UCSD-AML1 (cell line): ENCODE measurements at regions not wholly inside any gene's neighbourhood (a gene's known extent, or its start where the extent isn't known, plus 50 kb on each side); places are given as distances from the start of the nearest gene placed in this dataset.
"Not testable (repeated sequence)": the region's sequence is repeated elsewhere in the genome, so short reads cannot be mapped to it uniquely, and the experiment has no call there.

Source experiments
- DNase-seq: peaks from one replicate; lab custom pipeline; 2025; ENCODE audit not compliant: unreplicated experiment; lab: John Stamatoyannopoulos, UW

DNA sequence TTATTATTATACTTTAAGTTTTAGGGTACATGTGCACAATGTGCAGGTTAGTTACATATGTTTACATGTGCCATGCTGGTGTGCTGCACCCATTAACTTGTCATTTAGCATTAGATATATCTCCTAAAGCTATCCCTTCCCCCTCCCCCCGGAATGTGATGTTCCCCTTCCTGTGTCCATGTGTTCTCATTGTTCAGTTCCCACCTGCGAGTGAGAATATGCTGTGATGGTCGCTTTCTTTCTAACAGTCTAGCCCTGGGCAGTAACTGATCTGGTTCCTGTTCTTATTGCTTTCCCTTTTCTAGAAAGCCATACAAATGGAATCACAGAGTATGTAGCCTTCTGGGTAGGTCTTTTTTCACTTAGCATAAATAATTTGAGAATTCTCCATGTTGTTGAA lies 311.1 kb upstream of the CNTNAP2 start:
- DNase-seq: not testable (repeated sequence)

DNA sequence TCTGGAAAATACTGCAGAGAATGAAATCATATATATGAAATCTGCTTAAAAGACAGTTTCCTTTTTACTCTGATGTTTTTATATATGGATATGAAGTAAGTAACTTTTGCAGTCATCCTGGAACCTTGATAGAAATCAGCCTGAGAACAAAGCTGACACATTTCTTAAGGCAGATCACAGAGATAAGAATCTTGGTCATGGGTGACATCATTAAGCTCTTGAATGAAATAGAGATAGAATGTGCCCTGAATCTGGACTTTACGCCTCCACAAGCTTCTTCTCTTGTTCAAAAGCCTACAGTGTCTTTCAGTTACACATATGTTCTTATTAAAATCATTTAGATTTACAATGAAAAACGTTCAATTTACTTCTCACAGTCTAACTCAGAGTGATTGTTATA lies 319.1 kb upstream of the CNTNAP2 start:
- DNase-seq: no peak

DNA sequence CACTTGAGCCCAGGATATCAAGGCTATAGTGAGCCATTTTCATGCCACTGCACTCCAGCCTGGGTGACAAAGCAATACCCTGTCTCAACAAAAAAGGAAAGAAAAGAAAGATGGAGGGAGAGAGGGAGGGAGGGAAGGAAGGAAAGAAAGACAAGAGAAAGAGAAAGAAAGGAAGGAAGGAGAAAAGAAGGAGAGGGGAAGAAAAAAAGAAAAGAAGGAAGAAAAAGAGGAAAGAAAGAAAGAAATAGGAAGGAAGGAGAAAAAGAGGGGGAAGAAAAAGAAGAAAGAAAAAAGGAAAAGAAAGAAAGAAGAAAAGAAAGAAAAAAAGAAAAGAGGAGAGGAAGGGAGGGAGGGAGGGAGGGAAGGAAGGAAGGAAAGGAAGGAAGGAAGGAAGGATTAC lies 321.5 kb upstream of the CNTNAP2 start:
- no peak for DNase-seq

DNA sequence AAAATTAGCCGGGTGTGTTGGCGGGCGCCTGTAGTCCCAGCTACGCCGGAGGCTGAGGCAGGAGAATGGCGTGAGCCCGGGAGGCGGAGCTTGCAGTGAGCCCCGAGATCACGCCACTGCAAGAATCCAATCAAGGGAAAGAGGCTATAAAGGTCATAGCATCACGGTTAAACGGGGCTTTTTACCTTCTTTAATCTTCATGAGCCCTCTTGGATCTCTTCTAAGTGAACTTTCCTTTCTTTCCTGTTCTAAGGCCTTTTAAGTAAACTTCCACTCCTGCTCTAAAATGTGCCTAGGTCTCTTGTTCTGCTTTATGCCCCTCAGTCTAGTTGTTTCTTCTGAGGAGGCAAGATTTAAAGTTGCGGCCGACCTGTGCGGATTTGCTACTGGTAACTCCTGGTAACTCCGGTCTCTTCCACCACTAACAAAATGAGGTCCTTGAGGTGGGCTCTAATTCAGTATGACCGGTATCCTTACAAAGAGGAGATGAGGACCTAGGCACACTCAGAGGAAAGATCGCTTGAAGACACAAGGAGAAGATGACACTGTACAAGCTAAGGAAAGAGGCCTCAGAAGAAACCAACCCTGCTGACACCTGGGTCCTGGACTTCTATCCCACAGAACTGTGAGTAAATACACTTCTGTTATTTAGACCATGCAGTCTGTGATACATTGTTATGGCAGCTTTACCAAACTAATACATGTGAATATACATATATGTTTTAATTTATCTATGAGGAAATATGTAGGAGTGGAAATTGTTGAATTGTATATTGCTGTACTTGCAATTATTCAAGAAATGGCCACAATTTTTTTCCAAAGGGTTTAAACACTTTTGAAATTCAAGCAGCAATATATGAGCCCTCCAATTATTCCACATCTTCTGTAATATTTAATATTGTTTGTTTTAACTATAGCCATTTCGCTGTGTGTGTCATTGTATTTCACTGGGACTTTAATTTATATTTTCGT lies 331.5 kb upstream of the CNTNAP2 start:
- no peak for DNase-seq

DNA sequence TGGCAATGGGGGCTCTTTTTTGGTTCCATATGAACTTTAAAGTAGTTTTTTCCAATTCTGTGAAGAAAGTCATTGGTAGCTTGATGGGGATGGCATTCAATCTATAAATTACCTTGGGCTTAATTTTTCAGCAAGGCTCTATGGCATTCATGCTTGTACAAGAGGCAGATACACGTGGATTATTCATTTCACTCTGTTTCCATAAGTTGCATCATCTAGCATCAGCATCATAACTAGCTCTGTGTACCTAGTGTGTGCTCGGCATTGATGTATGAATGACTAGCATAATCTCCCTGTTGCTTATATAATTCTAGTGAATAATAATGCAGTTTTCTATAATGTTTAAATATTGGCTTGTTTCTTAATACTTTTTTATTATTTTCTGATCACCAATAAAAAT lies 335.2 kb upstream of the CNTNAP2 start:
- DNase-seq: not testable (repeated sequence)

DNA sequence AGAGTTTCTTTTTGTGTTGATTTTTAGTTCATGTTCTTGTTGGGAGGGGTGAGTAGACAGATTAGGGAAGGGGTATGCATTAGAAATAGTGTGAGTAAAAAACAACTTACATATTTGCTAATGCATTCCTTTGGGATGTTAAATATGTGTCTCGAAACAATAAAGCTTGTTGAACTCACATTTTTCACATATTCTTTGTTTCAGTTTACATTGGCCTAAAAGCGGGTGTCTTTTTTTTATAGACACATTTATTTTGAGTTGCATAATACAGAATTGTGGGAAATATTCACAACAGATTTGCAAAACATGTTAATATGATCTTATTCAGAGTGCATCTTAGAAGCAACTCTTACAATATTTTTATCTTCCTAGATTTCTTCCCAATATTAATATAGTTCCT lies 337.5 kb upstream of the CNTNAP2 start:
- no peak for DNase-seq

DNA sequence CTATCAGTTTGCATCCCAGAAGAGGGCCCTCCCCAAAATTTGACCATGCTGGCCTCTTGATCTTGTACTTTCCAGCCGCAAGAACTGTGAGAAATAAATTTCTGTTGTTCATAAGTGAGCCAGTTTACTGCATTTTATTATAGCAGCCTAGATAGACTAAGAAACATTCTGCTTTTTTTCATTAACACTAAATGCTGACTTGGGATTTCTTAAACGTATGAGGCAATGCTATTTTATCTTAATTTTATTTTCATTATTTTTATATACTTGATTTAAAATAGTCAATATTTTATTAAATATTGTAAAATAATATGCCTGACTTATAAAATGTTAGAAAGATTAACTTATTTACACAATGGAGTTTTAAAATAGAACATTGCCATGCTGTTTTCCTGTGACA lies 341.8 kb upstream of the CNTNAP2 start:
- DNase-seq: no peak

DNA sequence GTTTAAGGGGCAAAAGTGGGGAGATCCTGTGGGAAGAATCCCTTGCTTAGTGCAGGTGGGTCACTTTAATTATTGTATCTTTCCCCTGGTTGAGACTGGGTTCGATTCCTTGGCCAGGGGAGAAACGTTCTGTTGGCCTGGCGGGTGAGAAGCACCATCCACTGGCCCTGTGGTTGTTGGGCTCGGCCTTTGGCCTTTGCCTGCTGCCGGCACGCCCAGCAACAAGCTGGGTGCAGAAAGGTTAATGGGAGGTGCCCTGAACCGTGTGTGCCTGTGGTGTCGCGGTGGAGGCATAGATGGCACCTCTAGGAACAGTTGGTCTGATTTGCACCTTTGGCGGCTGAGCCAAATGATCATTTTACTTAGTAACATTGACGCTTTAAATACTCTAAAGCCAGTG lies 363.6 kb upstream of the CNTNAP2 start:
- DNase-seq: no peak

DNA sequence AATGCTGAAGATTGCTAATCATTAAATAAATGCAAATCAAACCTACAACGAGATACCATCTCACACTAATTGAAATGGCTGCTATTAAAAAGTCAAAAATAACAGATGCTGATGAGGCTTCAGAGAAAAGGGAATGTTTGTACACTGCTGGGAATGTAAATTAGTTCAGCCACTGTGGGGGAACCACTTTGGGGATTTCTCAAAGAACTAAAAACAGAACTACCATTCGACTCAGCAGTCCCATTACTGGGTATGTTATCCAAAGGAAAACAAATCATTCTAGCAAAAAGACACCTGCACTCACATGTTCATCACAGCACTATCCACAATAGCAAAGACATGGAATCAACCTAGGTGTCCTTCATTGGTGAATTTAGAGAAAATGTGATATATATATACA lies 379.0 kb upstream of the CNTNAP2 start:
- no peak for DNase-seq

DNA sequence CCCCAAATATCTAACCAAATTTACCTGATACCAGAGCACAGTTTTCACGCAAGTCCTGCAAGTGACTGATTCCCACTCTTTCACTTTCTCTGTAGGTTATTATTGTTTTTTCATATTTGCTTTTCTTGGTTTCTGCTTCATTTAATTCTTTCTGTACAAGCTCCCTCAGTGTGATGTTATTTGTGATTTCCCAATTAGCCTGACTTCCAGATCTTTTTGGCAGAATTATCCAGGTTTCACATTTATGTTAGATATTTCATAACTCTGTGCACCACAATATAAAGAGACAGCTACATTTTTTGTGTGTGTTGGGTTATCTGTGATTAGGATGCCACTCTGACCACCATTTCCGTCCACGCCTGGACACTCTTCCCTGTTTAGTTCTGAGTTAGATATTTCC lies 381.5 kb upstream of the CNTNAP2 start:
- no peak for DNase-seq

DNA sequence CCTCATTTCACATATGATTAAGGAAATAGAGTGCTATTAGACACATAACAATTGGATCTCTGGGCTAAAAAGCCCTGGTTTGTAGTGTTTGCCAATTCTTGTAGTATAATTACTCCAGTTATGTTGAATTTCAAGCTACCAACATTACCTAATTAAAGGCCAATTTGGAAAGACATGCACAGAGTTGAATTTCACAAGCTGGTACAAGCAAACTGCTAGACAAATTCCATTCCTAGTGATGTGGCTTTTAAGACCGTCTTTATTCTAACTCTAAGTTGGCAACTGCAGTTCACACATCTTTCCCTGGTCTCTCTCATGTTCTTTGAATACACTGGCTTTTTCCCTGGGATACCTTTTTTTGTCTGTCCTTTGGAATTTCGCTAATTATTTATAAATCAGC lies 384.1 kb upstream of the CNTNAP2 start:
- DNase-seq: no peak

DNA sequence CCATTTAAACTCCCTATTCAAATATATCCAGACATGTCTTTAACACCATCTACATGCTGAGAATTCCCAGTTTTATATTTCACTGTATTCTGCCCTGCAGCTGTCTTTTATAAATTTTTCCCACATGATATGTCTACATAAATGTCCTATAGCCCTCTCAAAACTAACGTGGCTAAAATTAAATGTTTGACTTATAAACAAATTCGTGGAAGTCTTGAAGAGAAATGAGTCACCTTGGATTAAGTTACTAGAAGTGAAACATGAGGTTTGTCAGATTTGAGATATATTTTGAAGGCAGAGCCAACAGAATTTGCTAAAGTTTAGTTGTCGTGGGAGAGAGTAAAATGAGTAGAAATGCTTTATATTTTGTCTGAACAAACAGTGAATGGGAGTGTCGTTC lies 386.9 kb upstream of the CNTNAP2 start:
- DNase-seq: no peak

DNA sequence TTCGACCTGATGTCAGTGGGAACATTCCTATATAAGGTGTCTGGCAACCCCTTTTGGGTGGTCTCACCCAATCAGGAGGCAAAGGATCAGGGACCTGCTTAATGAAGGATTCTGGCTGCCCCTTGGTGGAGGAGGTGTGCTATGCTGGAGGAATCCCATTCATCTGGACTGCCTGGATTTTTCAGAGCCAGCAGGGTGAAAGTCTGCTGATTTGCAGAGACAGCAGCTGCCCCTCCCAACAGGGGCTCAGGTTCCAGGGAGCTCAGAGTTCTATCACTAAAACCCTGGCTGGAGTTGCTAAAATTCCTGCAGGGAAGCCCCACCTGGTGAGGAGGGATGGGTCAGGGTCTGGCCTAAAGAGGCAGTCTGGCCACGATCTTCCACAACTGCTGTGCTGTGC lies 398.5 kb upstream of the CNTNAP2 start:
- DNase-seq: no peak

DNA sequence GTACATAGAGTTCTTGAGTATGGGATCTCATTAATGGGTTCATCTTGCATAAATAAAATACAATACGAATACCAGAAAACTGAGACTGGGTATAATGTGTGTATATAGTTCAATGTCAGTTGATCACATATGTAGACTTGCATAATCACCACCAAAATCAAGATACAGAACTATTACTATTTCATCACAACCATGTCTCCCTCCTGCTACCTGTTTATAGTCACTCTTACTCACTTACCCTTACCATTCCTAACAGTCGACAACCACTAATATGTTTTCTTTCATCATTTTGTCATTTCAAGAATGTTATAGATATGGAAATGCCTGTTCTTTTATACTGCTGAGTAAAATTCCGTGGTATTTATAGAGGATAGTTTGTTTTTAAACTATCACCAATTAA lies 416.1 kb upstream of the CNTNAP2 start:
- DNase-seq: no peak

DNA sequence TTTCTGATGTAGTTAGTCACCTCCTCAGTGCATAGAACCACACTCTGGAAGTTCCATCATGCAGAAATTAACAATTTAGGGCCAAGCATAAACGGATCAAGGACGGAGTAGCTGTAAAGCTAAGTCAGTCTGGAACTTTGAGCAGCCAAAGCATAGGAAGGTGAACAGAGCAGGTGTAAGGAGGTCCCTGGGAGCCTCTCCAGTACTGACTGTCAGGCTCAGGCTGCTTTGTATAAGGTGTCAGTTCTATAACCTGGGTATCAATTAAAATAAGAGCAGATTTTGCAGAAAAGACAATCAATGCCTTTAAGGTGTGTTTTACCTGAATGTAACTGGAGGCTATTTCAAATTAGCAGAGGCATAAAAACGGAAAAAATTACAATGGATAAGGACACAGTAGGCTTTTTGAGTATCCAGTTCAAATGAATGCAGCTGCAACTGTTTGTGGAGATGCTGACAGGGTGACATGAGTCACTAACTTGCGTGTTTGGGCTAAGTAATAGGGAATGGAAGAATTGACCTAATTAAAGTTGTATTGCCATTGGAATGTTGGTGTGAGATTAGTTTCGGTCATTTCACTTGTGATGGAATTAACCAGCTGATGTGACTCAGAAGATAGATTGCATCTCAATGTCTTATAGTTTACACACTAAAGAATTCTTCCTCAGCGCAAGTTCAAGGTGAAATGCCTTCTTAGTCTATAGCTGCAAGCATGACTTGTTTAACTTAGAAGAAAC lies 417.9 kb upstream of the CNTNAP2 start:
- no peak for DNase-seq

DNA sequence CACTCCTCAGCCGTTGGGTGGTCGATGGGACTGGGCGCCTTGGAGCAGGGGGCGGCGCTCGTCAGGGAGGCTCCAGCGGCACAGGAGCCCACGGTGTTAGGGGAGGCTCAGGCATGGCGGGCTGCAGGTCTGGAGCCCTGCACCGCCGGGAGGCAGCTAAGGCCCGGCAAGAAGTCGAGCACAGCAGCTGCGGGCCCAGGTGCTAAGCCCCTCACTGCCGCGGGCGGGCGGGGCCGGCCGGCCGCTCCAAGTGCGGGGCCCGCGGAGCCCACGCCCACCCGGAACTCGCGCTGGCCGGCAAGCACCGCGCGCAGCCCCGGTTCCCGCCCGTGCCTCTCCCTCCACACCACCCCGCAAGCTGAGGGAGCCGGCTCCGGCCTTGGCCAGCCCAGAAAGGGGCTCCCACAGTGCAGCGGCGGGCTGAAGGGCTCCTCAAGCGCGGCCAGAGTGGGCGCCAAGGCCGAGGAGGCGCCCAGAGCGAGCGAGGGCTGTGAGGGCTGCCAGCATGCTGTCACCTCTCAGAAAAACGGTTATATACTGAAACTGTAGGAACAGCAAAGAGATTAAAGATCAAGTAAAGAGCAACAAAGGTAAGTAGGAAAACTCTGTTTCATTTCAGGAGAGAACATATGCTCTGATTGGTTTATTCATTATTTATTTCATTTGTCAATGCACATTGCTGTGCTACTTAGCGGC lies 419.0 kb upstream of the CNTNAP2 start:
- DNase-seq: not testable (repeated sequence)

DNA sequence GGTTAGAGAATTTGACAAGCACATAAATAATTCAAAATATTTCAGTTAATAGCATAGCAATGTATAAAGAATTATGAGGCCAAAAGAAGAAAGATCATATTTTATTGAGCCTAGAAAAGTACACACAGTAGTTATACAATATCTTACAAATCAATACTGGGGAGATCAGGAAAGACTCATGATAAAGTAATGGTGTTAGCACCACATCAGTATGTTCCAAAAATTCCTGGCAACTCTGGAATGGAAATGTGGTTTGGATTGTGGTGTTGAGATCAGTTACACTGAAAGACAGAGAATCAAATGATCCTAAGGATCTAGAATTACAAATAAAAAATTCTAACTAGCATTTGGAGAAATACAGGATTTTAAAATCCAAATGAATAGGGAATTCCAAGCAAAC lies 420.5 kb upstream of the CNTNAP2 start:
- DNase-seq: no peak

DNA sequence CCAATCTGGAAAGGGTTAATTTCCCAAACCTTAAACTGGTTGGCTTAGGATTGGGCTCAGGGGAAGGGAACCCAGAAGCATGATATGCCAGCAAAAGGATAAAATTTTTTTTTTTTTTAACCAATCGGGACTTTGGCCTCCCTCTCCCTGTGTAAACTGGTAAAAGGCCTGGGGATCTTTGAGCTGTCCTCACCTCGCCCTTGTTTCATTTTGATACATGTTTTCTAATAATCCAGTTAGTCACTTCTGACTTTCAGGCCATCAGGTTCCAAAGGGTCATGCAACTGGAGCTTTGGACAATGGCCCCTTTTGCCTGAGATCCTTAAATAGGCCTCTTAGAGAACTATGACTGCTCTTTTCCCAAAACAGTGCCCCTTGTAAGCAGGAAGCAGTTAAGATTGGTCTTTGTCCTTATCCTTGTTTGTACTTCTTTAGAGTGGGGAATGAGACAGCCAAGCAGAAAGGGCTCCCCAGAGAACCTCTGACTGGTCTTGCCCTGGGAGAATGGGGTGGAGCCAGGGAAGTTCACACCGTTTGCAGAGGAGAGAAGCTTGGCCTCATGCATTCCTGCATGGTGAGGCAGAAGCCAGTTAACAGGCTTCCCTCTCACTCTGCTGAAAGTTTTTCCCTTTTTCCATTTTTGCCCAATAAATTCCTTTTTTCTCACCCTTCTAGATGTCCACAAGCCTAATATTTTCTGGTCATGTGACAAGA lies 424.2 kb upstream of the CNTNAP2 start:
- DNase-seq: no peak

DNA sequence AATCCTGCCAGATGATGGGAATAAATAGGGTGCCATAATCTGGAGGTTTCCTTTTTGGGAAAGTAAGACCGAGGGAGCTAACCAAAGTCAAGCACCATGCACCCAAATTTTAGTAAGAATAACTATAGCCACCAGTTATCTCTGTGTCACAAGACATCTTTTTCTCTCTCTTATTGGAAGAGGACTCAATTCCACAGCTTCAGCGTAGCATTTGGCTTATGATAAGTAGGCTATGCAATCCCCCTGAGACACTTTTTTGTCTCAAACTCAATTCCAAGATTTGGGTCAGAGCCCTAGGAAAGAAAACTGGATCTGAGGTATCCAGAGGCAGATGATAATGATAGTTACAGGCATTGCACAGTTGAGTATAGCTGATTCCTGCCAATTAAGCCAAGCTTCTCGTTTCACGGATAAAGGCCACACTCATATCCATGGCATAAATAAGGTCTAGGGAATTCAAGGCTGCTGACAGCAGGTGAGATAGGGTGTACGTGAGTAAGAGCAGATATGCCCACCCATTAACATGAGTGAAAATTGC lies 425.2 kb upstream of the CNTNAP2 start:
- DNase-seq: no peak

DNA sequence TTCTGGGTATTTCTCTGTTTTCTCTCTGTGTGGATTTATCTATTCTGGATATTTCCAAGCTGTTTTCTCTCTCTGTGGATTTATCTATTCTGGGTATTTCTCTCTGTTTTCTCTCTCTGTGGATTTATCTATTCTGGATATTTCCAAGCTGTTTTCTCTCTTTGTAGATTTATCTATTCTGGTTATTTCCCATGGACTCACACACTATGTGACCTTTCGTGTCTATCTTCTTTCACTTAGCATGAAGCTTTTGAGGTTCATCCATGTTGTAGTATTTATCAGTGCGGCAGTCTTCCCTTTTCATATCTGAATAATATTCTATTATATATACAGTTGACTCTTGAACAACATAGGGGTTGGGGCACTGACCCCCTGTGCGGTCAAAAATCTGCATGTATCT lies 435.0 kb upstream of the CNTNAP2 start:
- no peak for DNase-seq

DNA sequence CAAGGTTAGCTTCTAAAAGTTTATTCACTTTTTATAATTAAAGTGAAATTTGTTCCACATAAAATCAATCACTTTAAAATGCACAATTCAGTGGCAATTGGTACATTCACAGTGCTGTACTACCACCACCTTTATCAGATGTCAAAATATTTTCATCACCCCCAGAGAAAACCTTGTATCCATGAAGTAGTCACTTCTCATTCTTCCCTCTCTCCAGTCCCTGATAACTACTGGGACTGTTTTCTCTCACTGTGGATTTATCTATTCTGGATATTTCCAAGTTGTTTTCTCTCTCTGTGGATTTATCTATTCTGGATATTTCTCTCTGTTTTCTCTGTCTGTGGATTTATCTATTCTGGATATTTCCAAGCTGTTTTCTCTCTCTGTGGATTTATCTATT lies 435.4 kb upstream of the CNTNAP2 start:
- no peak for DNase-seq
